ENCODE measurements at regions not wholly inside any gene's neighbourhood (a gene's known extent, or its start where the extent isn't known, plus 50 kb on each side); places are given as distances from the start of the nearest gene placed in this dataset.

DNA sequence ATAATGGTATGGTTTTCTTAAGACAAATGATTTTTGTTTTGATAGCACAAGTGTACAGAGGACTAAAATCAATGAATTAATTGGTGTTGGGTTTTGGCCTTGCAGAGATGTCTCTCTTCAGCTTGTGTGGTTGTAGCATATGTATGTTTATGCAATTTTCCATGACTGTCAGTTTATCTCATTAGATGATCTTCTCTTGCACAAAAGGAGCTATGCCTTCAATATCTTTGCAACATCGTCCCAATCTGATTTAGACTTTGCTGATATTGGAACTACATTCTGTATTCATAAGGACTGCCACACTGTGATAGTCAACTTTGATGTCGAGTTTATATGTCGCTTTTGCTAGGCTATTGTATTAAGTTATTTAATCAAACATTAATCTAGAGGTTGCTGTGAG lies 140.0 kb upstream of the TAF11L2 start:
- H3K9ac ChIP-seq (ENCODE audit: low read length in 3 of 3) = no peak overlapping the region
- no peak overlapping the region for H3K4me3 ChIP-seq (ENCODE audit: low read length in 3 of 3)
- no peaks in the 10 kb centered on the region for H3K4me1 ChIP-seq (ENCODE audit: control insufficient read depth in 2 of 3, insufficient read depth in 2 of 3, low read depth in 1 of 3, low read length in 3 of 3)
- peaks cover 0 to 4% (median 0%) of the 10 kb centered on the region in 3 donors for H3K9me3 ChIP-seq (ENCODE audit: control insufficient read depth in 2 of 3, insufficient read depth in 1 of 3, low read length in 3 of 3)
- H3K27ac ChIP-seq (ENCODE audit: low read depth in 2 of 2, low read length in 2 of 2) = no peak overlapping the region
- DNase-seq = no peak
- TF ChIP-seq, protein P1, sequence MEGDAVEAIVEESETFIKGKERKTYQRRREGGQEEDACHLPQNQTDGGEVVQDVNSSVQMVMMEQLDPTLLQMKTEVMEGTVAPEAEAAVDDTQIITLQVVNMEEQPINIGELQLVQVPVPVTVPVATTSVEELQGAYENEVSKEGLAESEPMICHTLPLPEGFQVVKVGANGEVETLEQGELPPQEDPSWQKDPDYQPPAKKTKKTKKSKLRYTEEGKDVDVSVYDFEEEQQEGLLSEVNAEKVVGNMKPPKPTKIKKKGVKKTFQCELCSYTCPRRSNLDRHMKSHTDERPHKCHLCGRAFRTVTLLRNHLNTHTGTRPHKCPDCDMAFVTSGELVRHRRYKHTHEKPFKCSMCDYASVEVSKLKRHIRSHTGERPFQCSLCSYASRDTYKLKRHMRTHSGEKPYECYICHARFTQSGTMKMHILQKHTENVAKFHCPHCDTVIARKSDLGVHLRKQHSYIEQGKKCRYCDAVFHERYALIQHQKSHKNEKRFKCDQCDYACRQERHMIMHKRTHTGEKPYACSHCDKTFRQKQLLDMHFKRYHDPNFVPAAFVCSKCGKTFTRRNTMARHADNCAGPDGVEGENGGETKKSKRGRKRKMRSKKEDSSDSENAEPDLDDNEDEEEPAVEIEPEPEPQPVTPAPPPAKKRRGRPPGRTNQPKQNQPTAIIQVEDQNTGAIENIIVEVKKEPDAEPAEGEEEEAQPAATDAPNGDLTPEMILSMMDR (IDR thresholded peaks at IDR 0.05; ENCODE audit: borderline replicate concordance, extremely low read depth, insufficient read depth) = no peak
- no peaks in the 10 kb centered on the region for H3K27me3 ChIP-seq (ENCODE audit: control insufficient read depth, insufficient read depth, low read length)
- intact Hi-C loops (cut with DNase I) = no loop called here
- FAIRE-seq = no peak
- H3K36me3 ChIP-seq (ENCODE audit: control insufficient read depth in 2 of 3, insufficient read depth in 3 of 3, low read length in 3 of 3) = no peaks in the 10 kb centered on the region

DNA sequence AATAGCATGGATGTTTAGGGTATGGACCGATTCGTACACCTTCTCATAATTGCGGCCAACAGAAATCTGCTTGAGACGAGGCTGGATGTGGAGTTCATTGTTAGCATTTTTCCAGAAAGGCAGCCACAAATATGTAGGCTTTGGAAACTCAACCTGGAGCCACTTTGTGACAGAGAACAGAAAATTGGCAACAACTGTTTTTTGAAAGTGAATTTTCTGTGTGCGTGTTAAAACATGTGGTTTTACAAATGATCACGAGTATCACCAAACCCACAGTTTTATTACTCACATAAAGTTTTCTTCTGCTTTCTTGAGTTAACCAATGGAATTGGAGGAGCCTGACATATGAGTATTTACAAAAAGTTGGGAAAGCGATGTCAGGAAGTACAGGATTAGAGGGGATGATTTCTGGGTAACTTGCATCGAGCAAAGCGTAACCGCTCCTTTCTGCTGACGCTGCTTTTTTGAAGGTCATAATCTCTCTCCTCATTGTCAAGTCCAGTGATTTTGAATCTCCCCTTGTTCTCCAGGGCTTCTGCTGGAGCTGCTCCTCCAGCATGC lies 138.5 kb upstream of the TAF11L2 start:
- DNase-seq (peak in 1 of 5 donors; percentile 13), FAIRE-seq (no peak)
- Histone ChIP-seq H3K27me3 (ENCODE audit: control insufficient read depth, insufficient read depth, low read length) (no peaks in the 10 kb centered on the region), H3K9me3 (ENCODE audit: control insufficient read depth in 2 of 3, insufficient read depth in 1 of 3, low read length in 3 of 3) (peaks cover 0 to 4% (median 0%) of the 10 kb centered on the region in 3 donors), H3K4me3 (ENCODE audit: low read length in 3 of 3) (no peak overlapping the region), H3K27ac (ENCODE audit: low read depth in 2 of 2, low read length in 2 of 2) (no peak overlapping the region), H3K36me3 (ENCODE audit: control insufficient read depth in 2 of 3, insufficient read depth in 3 of 3, low read length in 3 of 3) (no peaks in the 10 kb centered on the region), H3K4me1 (ENCODE audit: control insufficient read depth in 2 of 3, insufficient read depth in 2 of 3, low read depth in 1 of 3, low read length in 3 of 3) (no peaks in the 10 kb centered on the region), H3K9ac (ENCODE audit: low read length in 3 of 3) (no peak overlapping the region)
- TF ChIP-seq, protein P1 (IDR thresholded peaks at IDR 0.05; ENCODE audit: borderline replicate concordance, extremely low read depth, insufficient read depth) = no peak
- intact Hi-C loops (cut with DNase I) = no loop called here

DNA sequence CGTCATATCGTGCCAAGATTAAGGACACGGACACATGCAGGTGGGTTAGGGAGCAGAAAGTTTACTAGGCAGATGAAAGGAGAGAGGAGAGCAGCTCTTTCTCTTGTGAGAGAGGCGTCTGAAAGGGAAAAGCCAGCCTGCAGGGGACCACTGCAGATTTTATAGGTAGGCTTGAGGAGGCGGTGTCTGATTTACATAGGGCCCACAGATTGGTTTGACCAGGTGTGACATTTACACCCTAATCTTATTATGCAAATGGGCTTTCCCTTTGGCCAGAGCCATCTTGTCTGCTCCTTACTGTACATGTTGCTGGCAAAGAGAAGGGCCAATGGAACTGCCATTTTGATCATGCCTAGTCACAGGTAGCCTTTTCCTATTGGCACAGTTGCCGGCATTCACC lies 137.2 kb upstream of the TAF11L2 start:
- no peak overlapping the region for H3K4me3 ChIP-seq (ENCODE audit: low read length in 3 of 3)
- no peaks in the 10 kb centered on the region for H3K4me1 ChIP-seq (ENCODE audit: control insufficient read depth in 2 of 3, insufficient read depth in 2 of 3, low read depth in 1 of 3, low read length in 3 of 3)
- H3K9ac ChIP-seq (ENCODE audit: low read length in 3 of 3) = no peak overlapping the region
- DNase-seq (no peak), FAIRE-seq (no peak)
- no peaks in the 10 kb centered on the region for H3K36me3 ChIP-seq (ENCODE audit: control insufficient read depth in 2 of 3, insufficient read depth in 3 of 3, low read length in 3 of 3)
- H3K27me3 ChIP-seq (ENCODE audit: control insufficient read depth, insufficient read depth, low read length) = no peaks in the 10 kb centered on the region
- no peak overlapping the region for H3K27ac ChIP-seq (ENCODE audit: low read depth in 2 of 2, low read length in 2 of 2)
- peaks cover 0 to 4% (median 0%) of the 10 kb centered on the region in 3 donors for H3K9me3 ChIP-seq (ENCODE audit: control insufficient read depth in 2 of 3, insufficient read depth in 1 of 3, low read length in 3 of 3)
- TF ChIP-seq, protein P1 (IDR thresholded peaks at IDR 0.05; ENCODE audit: borderline replicate concordance, extremely low read depth, insufficient read depth) = no peak
- intact Hi-C loops (cut with DNase I) = no loop called here

DNA sequence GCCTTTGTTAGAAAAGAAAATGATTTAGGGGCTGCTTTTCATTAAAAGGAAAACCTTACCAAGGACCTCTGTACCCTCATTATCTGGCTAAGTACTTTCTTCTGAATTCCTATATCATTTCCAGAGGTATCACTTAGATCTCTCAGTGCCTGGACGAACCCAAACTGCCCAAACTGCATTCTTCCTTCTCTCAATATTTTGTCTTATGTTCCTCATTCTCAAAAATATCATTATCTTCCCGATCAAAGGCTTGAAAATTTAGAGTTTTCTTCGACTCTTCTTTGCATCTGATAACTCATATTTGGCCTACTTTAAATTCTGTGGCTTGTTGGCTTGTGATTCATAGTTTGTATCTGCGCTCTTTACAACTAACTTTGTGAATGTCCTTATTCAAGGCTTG lies 136.7 kb upstream of the TAF11L2 start:
- Histone ChIP-seq H3K4me1 (ENCODE audit: control insufficient read depth in 2 of 3, insufficient read depth in 2 of 3, low read depth in 1 of 3, low read length in 3 of 3) (no peaks in the 10 kb centered on the region), H3K9ac (ENCODE audit: low read length in 3 of 3) (no peak overlapping the region), H3K27ac (ENCODE audit: low read depth in 2 of 2, low read length in 2 of 2) (no peak overlapping the region), H3K9me3 (ENCODE audit: control insufficient read depth in 2 of 3, insufficient read depth in 1 of 3, low read length in 3 of 3) (peaks cover 0 to 4% (median 0%) of the 10 kb centered on the region in 3 donors), H3K27me3 (ENCODE audit: control insufficient read depth, insufficient read depth, low read length) (no peaks in the 10 kb centered on the region), H3K36me3 (ENCODE audit: control insufficient read depth in 2 of 3, insufficient read depth in 3 of 3, low read length in 3 of 3) (no peaks in the 10 kb centered on the region), H3K4me3 (ENCODE audit: low read length in 3 of 3) (no peak overlapping the region)
- no peak for FAIRE-seq
- DNase-seq = no peak
- TF ChIP-seq, protein P1 (IDR thresholded peaks at IDR 0.05; ENCODE audit: borderline replicate concordance, extremely low read depth, insufficient read depth) = no peak
- intact Hi-C loops (cut with DNase I) = no loop called here
